Testis (tissue), 2 donors: ENCODE measurements at regions not wholly inside any gene's neighbourhood (a gene's known extent, or its start where the extent isn't known, plus 50 kb on each side); places are given as distances from the start of the nearest gene placed in this dataset.

Source experiments
- DNase-seq: peaks from one replicate; pipeline ENCODE4 v3.0.0-alpha.2; 2019
- H3K27ac ChIP-seq, 2 donors: fragments of 200-600 bp; sonication (generic); one replicate each; pipeline ENCODE4 v1.5.1; 2019
- H3K27me3 ChIP-seq: fragments of 200-600 bp; sonication (generic); one replicate; pipeline ENCODE4 v1.5.1; 2019
- H3K36me3 ChIP-seq: fragments of 200-600 bp; sonication (generic); one replicate; pipeline ENCODE4 v1.5.1; 2017; ENCODE audit warnings: low read depth; ENCODE audit errors: missing control alignments
- H3K4me1 ChIP-seq: fragments of 200-600 bp; sonication (generic); one replicate; pipeline ENCODE4 v1.5.1; 2019
- H3K4me3 ChIP-seq, 2 donors: fragments of 200-600 bp; sonication (generic); one replicate each; pipeline ENCODE4 v1.5.1; 2017 to 2019
- H3K9me3 ChIP-seq: fragments of 200-600 bp; sonication (generic); one replicate; pipeline ENCODE4 v1.5.1; 2017
- POLR2A ChIP-seq: fragments of 450-650 bp; IDR thresholded peaks from one replicate; pipeline ENCODE4 v1.6.1; 2017; ENCODE audit warnings: antibody characterized with exemption, mild to moderate bottlenecking, moderate library complexity
- WGBS, 2 donors: methylation state at CpG; one replicate each; pipeline ENCODE4 v1.1.5; 2018; 5-methylcytosine and 5-hydroxymethylcytosine counted together
- intact Hi-C: fragments of 100-400 bp; cut with DNase I; formaldehyde crosslinking; loops from one replicate; pipeline ENCODE4 v1.15.1; 2023; ENCODE audit warnings: low total_unique reads
- TF ChIP-seq, protein P1 (sequence below), 3 experiments: fragments of 450-650 bp in 2 of 3; fragments of 200-600 bp in 1 of 3; sonication (generic) in 1 of 3; IDR thresholded peaks; one replicate each; pipeline ENCODE4 v1.5.1; 2016 to 2019; ENCODE audit warnings: antibody characterized with exemption in 3 of 3, mild to moderate bottlenecking in 2 of 3, moderate library complexity in 1 of 3

DNA sequence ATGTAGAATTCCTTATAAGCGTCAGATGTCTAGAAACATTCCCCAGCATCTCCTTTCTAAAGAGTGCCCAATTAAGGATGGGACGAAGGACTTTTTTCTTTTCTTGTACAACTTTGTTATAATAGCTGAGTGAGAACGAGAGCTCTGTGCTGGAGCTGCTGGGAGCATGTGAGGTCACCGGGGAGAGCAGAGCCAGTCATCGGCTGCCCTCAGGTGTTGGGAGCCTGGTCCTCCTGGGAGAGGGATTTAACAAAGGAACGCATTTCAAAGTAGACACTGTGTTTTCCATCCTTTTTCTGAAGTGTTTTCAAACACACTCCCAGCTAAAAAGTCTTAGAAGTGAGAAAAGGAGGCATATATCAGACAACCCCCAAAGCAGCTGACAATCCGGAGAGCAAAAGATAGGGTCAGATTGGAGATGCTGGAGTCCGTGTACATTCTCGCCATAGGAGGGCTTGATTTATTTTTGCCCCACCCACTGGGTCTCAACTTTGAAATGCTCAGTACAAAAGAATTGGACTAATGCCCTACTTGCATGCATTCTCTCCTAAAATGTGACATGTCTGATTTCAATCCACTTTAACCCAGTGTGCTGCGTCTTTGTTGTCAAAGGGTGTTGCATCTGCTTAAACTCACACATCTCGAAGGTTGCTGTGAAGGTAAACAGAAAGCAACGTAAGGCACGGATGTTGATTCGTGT, 50.8 kb upstream of the PIWIL1 start:
- H3K4me1 ChIP-seq: no peaks in the 10 kb centered on the region
- no peak overlapping the region for H3K27ac ChIP-seq
- 45 to 69% methylated on average over 14 of the region's 14 CpGs for WGBS, 2 donors
- no peak for TF ChIP-seq POLR2A
- TF ChIP-seq, protein P1, sequence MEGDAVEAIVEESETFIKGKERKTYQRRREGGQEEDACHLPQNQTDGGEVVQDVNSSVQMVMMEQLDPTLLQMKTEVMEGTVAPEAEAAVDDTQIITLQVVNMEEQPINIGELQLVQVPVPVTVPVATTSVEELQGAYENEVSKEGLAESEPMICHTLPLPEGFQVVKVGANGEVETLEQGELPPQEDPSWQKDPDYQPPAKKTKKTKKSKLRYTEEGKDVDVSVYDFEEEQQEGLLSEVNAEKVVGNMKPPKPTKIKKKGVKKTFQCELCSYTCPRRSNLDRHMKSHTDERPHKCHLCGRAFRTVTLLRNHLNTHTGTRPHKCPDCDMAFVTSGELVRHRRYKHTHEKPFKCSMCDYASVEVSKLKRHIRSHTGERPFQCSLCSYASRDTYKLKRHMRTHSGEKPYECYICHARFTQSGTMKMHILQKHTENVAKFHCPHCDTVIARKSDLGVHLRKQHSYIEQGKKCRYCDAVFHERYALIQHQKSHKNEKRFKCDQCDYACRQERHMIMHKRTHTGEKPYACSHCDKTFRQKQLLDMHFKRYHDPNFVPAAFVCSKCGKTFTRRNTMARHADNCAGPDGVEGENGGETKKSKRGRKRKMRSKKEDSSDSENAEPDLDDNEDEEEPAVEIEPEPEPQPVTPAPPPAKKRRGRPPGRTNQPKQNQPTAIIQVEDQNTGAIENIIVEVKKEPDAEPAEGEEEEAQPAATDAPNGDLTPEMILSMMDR (IDR thresholded peaks at IDR 0.05): no peak
- intact Hi-C loops: no loop called here
- H3K4me3 ChIP-seq: no peak overlapping the region
- H3K27me3 ChIP-seq: no peaks in the 10 kb centered on the region
- H3K36me3 ChIP-seq: no peaks in the 10 kb centered on the region
- H3K9me3 ChIP-seq: no peaks in the 10 kb centered on the region
- no peak for DNase-seq
